HUES48 (cell line): ENCODE measurements at regions not wholly inside any gene's neighbourhood (a gene's known extent, or its start where the extent isn't known, plus 50 kb on each side); places are given as distances from the start of the nearest gene placed in this dataset.

Experiments used
- H3K27ac ChIP-seq: one replicate; pipeline ENCODE4 v1.7.0; 2013; ENCODE audit warnings: low read depth, low read length, inconsistent platforms
- H3K27me3 ChIP-seq: 2 replicates; pipeline ENCODE4 v1.6.1; 2013; ENCODE audit warnings: mild to moderate bottlenecking, low read length; ENCODE audit not compliant: control insufficient read depth, insufficient read depth
- H3K36me3 ChIP-seq: 2 replicates; pipeline ENCODE4 v1.6.1; 2013; ENCODE audit warnings: low read length; ENCODE audit not compliant: control insufficient read depth, insufficient read depth
- H3K4me1 ChIP-seq: 2 replicates; pipeline ENCODE4 v1.6.1; 2013; ENCODE audit warnings: mild to moderate bottlenecking, low read length; ENCODE audit not compliant: control insufficient read depth, insufficient read depth
- H3K4me3 ChIP-seq: 2 replicates; pipeline ENCODE4 v1.5.1; 2013; ENCODE audit warnings: mild to moderate bottlenecking, low read depth, low read length
- H3K9ac ChIP-seq: 2 replicates; pipeline ENCODE4 v1.6.1; 2013; ENCODE audit warnings: mild to moderate bottlenecking, low read depth, low read length, moderate library complexity
- H3K9me3 ChIP-seq: 2 replicates; pipeline ENCODE4 v1.6.1; 2013; ENCODE audit warnings: low read length; ENCODE audit not compliant: control insufficient read depth, insufficient read depth

GRCh38 chr20:56151834-56152233 is 96.7 kb upstream of the MC3R start:
- Histone ChIP-seq H3K9me3 (peaks cover 95% of the 10 kb centered on the region), H3K9ac (no peak overlapping the region), H3K27me3 (no peaks in the 10 kb centered on the region), H3K4me3 (no peak overlapping the region), H3K36me3 (no peaks in the 10 kb centered on the region), H3K4me1 (no peaks in the 10 kb centered on the region), H3K27ac (no peak overlapping the region)

GRCh38 chr20:56153926-56154325 is 94.6 kb upstream of the MC3R start:
- H3K27ac ChIP-seq, result no peak overlapping the region
- no peaks in the 10 kb centered on the region for H3K27me3 ChIP-seq
- peaks cover 94% of the 10 kb centered on the region for H3K9me3 ChIP-seq
- H3K4me1 ChIP-seq, result no peaks in the 10 kb centered on the region
- no peak overlapping the region for H3K9ac ChIP-seq
- no peak overlapping the region for H3K4me3 ChIP-seq
- H3K36me3 ChIP-seq, result no peaks in the 10 kb centered on the region

- no peaks in the 10 kb centered on the region for H3K4me1 ChIP-seq
- no peak overlapping the region for H3K9ac ChIP-seq
- H3K36me3 ChIP-seq, result no peaks in the 10 kb centered on the region
- H3K27ac ChIP-seq, result no peak overlapping the region
- peaks cover 94% of the 10 kb centered on the region for H3K9me3 ChIP-seq
- H3K27me3 ChIP-seq, result no peaks in the 10 kb centered on the region
- no peak overlapping the region for H3K4me3 ChIP-seq
Observed at GRCh38 chr20:56155625-56156024, 92.9 kb upstream of the MC3R start.

DNA sequence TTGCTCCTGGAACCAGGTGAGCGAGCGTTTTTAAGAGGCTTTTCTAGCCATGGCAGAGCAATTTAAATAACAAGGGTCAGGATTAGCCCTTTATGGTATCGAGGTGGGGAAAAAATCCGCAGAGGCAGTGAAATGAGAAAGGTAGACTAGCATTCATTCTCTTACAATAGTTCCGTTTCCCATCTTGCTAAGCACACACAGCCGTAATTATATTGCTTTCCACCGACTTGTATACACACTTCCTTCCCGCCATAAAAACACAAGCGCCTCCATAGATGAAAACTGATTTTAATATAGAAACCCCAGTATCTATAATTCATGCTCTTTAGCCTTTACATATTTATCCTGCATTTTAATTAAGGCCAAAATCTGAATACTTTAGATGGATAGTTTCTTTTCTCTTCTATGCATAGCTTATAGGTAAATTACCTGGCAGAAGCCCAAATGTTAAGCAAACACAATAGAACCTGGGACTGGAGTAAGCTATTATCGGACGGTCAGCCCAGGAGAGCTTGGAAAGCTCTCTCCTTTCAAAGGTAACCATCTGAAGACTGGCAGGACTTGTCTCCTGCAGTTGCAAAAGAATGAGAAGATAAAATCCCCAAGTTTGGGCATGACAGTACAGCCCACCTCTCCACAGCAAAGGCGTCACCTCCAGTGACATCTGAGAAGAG is 90.9 kb upstream of the MC3R start:
- no peaks in the 10 kb centered on the region for H3K27me3 ChIP-seq
- no peaks in the 10 kb centered on the region for H3K4me1 ChIP-seq
- no peak overlapping the region for H3K4me3 ChIP-seq
- peaks cover 90% of the 10 kb centered on the region for H3K9me3 ChIP-seq
- no peak overlapping the region for H3K27ac ChIP-seq
- H3K9ac ChIP-seq, result no peak overlapping the region
- no peaks in the 10 kb centered on the region for H3K36me3 ChIP-seq

DNA sequence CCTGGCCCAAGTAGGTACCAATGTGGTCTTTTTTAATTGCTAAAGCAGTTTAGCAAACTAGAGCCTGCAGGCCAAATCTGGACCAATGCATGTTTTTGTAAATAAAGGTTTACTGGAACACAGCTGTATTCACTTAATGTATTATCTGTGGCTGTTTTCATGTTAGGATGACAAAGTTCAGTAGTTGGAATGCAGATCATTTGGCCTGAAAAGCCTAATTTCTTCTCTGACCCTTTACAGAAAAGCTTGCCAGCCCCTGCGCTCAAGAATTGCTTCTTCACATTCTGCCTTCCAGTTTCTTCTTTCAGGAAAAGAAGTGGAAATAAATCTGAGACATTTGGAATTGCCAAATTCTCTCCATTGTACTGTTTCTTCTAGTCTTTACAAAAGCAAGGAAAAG is 90.0 kb upstream of the MC3R start:
- Histone ChIP-seq H3K27me3 (no peaks in the 10 kb centered on the region), H3K9ac (no peak overlapping the region), H3K4me3 (no peak overlapping the region), H3K27ac (no peak overlapping the region), H3K9me3 (peaks cover 92% of the 10 kb centered on the region), H3K36me3 (no peaks in the 10 kb centered on the region), H3K4me1 (no peaks in the 10 kb centered on the region)

DNA sequence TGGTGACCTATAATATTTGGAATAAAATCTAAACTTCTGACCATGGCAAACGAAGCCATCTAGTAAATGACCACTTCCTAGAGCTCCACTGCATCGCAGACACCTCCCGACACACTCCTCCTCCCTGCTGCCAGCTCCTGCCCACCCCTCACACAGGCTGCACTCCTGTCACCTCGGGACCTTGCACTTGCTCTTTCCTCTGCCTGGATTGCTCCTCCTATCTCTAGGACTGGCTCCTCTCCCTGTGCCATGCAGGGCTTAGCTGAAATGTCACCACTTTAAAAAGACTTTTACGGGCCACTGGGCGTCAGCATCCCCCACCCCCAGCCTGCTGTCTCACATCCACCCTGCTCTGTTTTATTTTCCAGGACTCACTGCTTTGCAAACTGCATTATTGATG is 87.6 kb upstream of the MC3R start:
- Histone ChIP-seq H3K27me3 (no peaks in the 10 kb centered on the region), H3K27ac (no peak overlapping the region), H3K9ac (no peak overlapping the region), H3K9me3 (peaks cover 93% of the 10 kb centered on the region), H3K4me1 (no peaks in the 10 kb centered on the region), H3K4me3 (no peak overlapping the region), H3K36me3 (no peaks in the 10 kb centered on the region)

- H3K4me1 ChIP-seq, result no peaks in the 10 kb centered on the region
- no peak overlapping the region for H3K9ac ChIP-seq
- no peaks in the 10 kb centered on the region for H3K36me3 ChIP-seq
- no peaks in the 10 kb centered on the region for H3K27me3 ChIP-seq
- H3K9me3 ChIP-seq, result peaks cover 93% of the 10 kb centered on the region
- no peak overlapping the region for H3K4me3 ChIP-seq
- no peak overlapping the region for H3K27ac ChIP-seq
Observed at GRCh38 chr20:56163806-56164205, 84.7 kb upstream of the MC3R start.

DNA sequence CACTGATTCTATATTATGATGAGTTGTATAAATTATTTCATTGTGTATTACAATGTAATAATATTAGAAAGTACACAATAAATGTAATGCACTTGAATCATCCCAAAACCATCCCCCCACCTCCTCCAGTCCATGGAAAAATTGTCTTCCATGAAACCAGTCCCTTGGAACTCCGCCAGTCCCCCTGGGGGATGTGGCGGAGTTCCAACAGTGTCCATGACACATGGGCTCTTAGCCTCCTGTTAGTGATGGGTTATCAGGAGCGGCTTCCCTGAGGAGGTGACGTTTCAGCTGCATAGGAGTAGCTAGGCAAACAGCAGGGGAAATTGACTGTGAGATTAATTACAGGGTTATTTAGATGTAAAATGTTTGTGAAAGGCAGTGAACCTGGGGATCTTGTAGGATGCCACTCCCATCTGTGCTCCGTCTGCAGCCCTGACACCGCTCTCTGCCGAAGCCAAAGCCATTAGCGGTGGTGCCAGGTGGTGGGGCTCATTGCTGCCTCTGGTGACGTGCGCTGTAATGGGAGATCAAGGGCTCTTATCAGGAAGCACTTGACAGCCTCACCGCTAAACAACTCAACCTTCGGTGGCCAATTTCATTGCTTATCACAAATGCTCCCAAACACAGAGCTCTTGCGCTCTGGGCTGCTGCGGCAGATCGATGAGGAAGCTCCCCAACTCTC is 81.6 kb upstream of the MC3R start:
- Histone ChIP-seq H3K27me3 (no peaks in the 10 kb centered on the region), H3K36me3 (no peaks in the 10 kb centered on the region), H3K4me1 (no peaks in the 10 kb centered on the region), H3K27ac (no peak overlapping the region), H3K4me3 (no peak overlapping the region), H3K9me3 (peaks cover 96% of the 10 kb centered on the region), H3K9ac (no peak overlapping the region)

DNA sequence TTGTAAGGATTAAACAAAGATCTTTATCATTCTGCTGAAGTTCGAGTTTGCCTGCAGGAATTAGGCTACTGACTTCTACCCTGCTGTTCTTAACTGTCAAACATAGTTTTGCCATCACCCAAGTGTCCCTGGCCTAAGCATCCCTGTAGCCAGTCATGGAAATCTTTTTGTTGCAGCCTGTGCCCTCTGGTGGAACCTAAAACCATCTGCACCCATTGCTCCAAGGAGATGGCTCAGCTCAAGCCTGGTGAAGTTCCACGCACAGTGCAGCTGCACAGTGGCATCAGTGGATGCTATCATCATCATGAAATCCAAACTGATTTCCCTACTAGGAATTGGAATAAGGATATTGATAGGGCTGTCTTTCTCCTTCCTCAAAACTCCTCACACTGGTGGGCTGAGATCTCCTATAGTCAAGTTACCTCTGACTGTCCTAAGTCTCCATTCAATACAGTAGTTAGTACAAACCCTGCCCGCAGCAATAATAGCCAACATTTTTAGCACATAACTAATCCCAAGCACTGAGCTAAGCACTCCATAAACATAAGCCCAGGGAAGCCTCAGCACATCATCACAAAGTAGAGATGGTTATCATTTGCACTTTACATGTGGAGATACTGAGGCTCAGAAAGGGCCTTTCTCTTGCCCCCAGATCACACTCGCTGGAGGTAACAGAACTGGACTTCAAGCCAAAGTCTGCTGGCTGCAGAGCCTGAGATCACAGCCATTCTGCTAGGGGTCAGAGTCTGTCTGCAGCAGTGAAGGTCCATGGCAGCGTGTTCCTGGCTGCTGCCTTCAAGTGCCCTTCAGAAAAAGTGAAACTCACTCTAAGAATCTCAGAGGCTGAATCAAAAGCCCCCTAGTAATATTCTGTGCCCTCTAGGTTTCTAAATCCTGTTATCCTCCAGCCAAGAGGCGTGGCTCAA is 77.2 kb upstream of the MC3R start:
- no peaks in the 10 kb centered on the region for H3K4me1 ChIP-seq
- H3K4me3 ChIP-seq, result no peak overlapping the region
- H3K9me3 ChIP-seq, result peaks cover 91% of the 10 kb centered on the region
- H3K27me3 ChIP-seq, result no peaks in the 10 kb centered on the region
- H3K9ac ChIP-seq, result no peak overlapping the region
- H3K36me3 ChIP-seq, result no peaks in the 10 kb centered on the region
- H3K27ac ChIP-seq, result no peak overlapping the region

DNA sequence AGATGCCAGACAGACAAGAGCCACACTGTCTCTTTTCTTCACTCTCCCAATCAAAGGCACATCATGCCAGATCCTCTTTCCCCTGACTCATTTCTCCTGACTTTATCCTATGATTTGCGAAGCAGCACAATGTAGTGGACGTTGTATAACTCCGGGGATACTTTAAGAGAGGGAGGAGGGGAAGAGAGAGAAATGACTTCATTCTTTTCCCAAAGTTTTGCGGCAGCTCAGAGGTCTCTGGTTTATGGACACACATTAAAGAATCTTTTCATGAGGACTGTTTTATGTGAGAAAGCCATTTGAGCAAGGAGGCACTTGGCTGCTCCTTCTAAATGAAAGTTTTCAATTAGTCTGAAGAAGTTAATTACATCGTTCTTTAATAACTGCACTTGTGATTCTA is 75.1 kb upstream of the MC3R start:
- Histone ChIP-seq H3K9ac (no peak overlapping the region), H3K4me1 (no peaks in the 10 kb centered on the region), H3K36me3 (no peaks in the 10 kb centered on the region), H3K4me3 (no peak overlapping the region), H3K27me3 (no peaks in the 10 kb centered on the region), H3K27ac (no peak overlapping the region), H3K9me3 (peaks cover 91% of the 10 kb centered on the region)

DNA sequence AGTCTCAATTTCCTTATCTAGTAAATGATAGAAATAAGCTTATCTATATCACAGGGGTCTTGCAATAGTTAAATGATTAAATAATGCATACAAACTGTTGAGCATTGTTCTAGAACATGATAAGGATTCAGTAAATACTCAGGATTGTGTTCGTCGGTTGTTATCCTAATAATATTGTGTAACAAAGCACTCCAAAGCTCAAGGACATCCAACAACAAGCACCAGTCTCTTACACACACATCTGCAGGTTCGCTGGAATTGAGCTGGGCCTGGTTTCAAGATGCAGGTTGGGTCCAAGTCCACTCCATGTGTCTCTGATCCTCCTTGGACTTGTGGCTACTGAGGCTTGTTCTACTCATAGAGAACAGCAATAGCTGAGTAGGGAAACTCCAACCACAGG is 74.1 kb upstream of the MC3R start:
- peaks cover 90% of the 10 kb centered on the region for H3K9me3 ChIP-seq
- H3K4me1 ChIP-seq, result no peaks in the 10 kb centered on the region
- H3K36me3 ChIP-seq, result no peaks in the 10 kb centered on the region
- no peak overlapping the region for H3K9ac ChIP-seq
- H3K27ac ChIP-seq, result no peak overlapping the region
- H3K27me3 ChIP-seq, result no peaks in the 10 kb centered on the region
- no peak overlapping the region for H3K4me3 ChIP-seq
